KMS-11 (cell line): ENCODE measurements at regions not wholly inside any gene's neighbourhood (a gene's known extent, or its start where the extent isn't known, plus 50 kb on each side); places are given as distances from the start of the nearest gene placed in this dataset.

Experiments
- H2AFZ ChIP-seq: fragments of 200-600 bp; sonication (generic); 2 replicates; pipeline ENCODE4 v1.6.1; 2016; ENCODE audit warnings: antibody characterized with exemption, mixed run types, low read depth
- H3K27ac ChIP-seq: fragments of 200-600 bp; sonication (generic); 2 replicates; pipeline ENCODE4 v1.6.1; 2016; ENCODE audit warnings: mild to moderate bottlenecking, mixed run types
- H3K27me3 ChIP-seq: fragments of 200-600 bp; sonication (generic); 2 replicates; pipeline ENCODE4 v1.6.1; 2017; ENCODE audit warnings: mild to moderate bottlenecking, low read depth, mixed run types, moderate library complexity; ENCODE audit not compliant: insufficient read depth
- H3K36me3 ChIP-seq: fragments of 200-600 bp; sonication (generic); 2 replicates; pipeline ENCODE4 v1.6.1; 2017; ENCODE audit warnings: mild to moderate bottlenecking, mixed run types; ENCODE audit not compliant: insufficient read depth
- H3K4me1 ChIP-seq: fragments of 200-600 bp; sonication (generic); 2 replicates; pipeline ENCODE4 v1.6.1; 2016; ENCODE audit warnings: mild to moderate bottlenecking, low read depth, mixed run types; ENCODE audit not compliant: poor library complexity, severe bottlenecking
- H3K4me2 ChIP-seq: fragments of 200-600 bp; sonication (generic); 2 replicates; pipeline ENCODE4 v1.7.0; 2016; ENCODE audit warnings: mild to moderate bottlenecking, mixed run types
- H3K4me3 ChIP-seq: fragments of 200-600 bp; sonication (generic); IDR thresholded peaks from 2 replicates; pipeline ENCODE4 v1.6.1; 2017; ENCODE audit warnings: low read depth, low read length, mixed read lengths; ENCODE audit not compliant: insufficient read depth
- H3K79me2 ChIP-seq: fragments of 200-600 bp; sonication (generic); 2 replicates; pipeline ENCODE4 v1.6.1; 2016; ENCODE audit warnings: low read depth, mixed run types; ENCODE audit not compliant: insufficient read depth
- H3K9ac ChIP-seq: fragments of 200-600 bp; sonication (generic); 2 replicates; pipeline ENCODE4 v1.6.1; 2016; ENCODE audit warnings: mild to moderate bottlenecking, mixed run types
- H4K20me1 ChIP-seq: fragments of 200-600 bp; sonication (generic); 2 replicates; pipeline ENCODE4 v1.6.1; 2016; ENCODE audit warnings: mild to moderate bottlenecking, mixed run types; ENCODE audit not compliant: insufficient read depth
- TF ChIP-seq, protein P1 (sequence below): fragments of 200-600 bp; sonication (generic); conservative IDR thresholded peaks from 2 replicates; pipeline ENCODE4 v1.6.1; 2017; ENCODE audit warnings: low read depth, mild to moderate bottlenecking, antibody characterized with exemption, low read length, moderate library complexity, mixed read lengths

DNA sequence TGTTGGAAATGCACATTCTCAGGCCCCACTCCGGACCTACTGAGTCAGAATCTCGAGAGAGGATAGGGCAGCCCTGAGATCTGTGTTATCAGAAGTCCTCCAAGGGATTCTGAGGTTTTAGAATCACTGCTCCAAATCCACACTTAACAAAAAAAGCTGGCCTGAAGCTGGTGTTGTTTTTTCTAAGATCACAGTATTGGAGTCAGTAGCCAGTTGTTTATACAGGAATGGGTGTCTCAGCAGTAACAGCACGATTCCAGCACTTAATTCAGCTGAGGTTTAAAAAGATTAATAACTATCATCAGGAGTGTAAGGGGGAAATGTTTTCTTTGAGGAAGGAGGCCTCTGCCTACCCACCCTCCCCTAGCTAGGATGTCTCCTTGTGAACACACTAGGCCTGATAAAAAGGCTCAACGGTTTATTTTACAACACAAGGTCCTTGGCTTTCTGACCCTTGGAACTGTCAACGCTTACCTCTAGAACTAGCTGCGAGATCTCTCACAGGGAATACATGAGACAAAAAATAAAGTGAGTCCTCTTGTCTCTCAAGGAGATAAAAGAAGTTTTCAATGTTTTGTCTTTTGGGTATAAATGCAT, 505.4 kb downstream of the CD83 start:
- H3K27ac ChIP-seq = no peak overlapping the region
- H2AFZ ChIP-seq = no peak overlapping the region
- H3K4me3 ChIP-seq = no peak overlapping the region
- no peak overlapping the region for H3K4me2 ChIP-seq
- H3K79me2 ChIP-seq = no peaks in the 10 kb centered on the region
- no peak overlapping the region for H3K9ac ChIP-seq
- no peaks in the 10 kb centered on the region for H3K4me1 ChIP-seq
- no peaks in the 10 kb centered on the region for H4K20me1 ChIP-seq
- TF ChIP-seq, protein P1, sequence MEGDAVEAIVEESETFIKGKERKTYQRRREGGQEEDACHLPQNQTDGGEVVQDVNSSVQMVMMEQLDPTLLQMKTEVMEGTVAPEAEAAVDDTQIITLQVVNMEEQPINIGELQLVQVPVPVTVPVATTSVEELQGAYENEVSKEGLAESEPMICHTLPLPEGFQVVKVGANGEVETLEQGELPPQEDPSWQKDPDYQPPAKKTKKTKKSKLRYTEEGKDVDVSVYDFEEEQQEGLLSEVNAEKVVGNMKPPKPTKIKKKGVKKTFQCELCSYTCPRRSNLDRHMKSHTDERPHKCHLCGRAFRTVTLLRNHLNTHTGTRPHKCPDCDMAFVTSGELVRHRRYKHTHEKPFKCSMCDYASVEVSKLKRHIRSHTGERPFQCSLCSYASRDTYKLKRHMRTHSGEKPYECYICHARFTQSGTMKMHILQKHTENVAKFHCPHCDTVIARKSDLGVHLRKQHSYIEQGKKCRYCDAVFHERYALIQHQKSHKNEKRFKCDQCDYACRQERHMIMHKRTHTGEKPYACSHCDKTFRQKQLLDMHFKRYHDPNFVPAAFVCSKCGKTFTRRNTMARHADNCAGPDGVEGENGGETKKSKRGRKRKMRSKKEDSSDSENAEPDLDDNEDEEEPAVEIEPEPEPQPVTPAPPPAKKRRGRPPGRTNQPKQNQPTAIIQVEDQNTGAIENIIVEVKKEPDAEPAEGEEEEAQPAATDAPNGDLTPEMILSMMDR = no peak
- H3K36me3 ChIP-seq = no peaks in the 10 kb centered on the region
- no peaks in the 10 kb centered on the region for H3K27me3 ChIP-seq

DNA sequence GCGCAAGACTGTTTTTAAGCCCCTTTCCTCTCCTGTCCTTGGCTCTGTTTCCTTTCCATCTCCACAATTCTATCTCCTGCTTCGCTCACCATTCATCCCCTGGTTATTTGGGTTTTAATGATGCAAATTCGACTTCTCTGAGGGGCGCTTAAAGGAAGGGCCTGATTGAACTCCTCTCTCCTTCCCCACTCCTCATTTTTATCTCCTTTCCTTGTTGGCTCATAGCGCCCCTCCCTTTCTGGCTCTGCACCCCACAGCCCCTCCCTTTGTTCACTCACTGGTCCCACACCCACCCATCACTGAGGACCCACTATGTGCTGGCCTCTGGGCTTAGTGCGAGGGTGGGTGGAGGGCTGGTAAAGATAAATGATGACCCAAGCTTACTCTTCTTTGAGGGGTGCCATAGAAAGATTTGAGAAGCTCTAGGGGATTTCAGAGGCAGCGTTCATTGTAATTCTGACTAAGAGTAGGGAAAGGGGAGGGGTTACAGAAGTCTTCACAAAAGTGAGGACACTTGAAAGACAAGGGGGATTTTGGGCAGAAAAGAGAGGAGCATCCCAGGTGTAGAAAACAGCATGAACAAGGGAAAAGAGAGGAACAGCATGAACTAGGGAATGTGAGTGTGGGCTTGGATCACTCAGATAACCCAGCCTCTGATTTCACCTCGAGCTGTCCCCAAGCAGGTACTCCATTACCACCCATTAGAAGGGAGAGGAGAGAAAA, 507.8 kb downstream of the CD83 start:
- TF ChIP-seq, protein P1 = no peak
- no peak overlapping the region for H3K9ac ChIP-seq
- no peak overlapping the region for H3K4me2 ChIP-seq
- H3K4me3 ChIP-seq = no peak overlapping the region
- H3K4me1 ChIP-seq = no peaks in the 10 kb centered on the region
- no peak overlapping the region for H3K27ac ChIP-seq
- H2AFZ ChIP-seq = no peak overlapping the region
- no peaks in the 10 kb centered on the region for H3K79me2 ChIP-seq
- H4K20me1 ChIP-seq = no peaks in the 10 kb centered on the region
- no peaks in the 10 kb centered on the region for H3K36me3 ChIP-seq
- H3K27me3 ChIP-seq = no peaks in the 10 kb centered on the region

DNA sequence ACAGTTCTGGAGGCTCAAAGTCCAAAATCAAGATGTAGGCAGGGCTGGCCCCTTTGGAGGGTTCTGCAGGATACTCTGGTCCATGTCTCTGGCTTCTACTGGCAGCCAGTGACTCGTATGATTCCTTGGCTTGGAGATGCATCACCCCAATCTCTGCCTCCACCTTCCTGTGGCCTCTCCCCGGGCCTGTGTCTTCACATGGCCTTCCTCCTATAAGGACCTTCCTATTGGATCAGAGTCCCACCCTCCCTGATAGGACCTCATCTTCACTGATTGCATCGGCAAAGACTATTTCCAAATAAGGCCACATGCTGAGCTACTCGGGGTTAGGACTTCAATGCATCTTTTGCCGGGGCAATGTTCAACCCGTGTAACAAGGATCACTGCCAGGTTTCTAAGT, 509.0 kb downstream of the CD83 start:
- Histone ChIP-seq H2AFZ (no peak overlapping the region), H3K27ac (no peak overlapping the region), H3K4me3 (no peak overlapping the region), H3K9ac (no peak overlapping the region), H3K36me3 (no peaks in the 10 kb centered on the region), H4K20me1 (no peaks in the 10 kb centered on the region), H3K4me2 (no peak overlapping the region), H3K79me2 (no peaks in the 10 kb centered on the region), H3K27me3 (no peaks in the 10 kb centered on the region), H3K4me1 (no peaks in the 10 kb centered on the region)
- TF ChIP-seq, protein P1 = no peak

DNA sequence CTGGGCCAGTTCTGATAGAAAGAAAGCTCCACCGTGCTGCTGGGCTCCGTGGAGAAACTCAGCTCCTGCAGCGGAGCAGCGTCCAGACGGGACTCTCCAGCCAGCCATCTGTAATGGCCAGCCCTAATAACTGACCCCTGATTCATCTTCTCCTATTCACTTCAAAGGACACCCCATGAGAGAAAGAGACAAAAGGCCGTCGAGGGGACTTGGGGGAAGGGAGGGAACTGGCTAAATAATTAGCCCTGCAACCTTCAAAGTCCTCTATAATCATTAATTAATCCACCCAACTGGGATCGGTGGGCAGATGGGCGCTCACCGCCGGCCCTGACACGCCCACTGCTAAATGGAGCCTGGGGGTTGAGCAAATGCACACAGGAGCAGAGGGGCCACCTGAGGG, 512.4 kb downstream of the CD83 start:
- no peaks in the 10 kb centered on the region for H3K27me3 ChIP-seq
- no peak overlapping the region for H3K4me2 ChIP-seq
- no peaks in the 10 kb centered on the region for H3K79me2 ChIP-seq
- TF ChIP-seq, protein P1 = no peak
- peaks cover under 1% of the 10 kb centered on the region for H3K4me1 ChIP-seq
- no peaks in the 10 kb centered on the region for H3K36me3 ChIP-seq
- H3K9ac ChIP-seq = no peak overlapping the region
- no peak overlapping the region for H3K4me3 ChIP-seq
- H2AFZ ChIP-seq = no peak overlapping the region
- H4K20me1 ChIP-seq = no peaks in the 10 kb centered on the region
- no peak overlapping the region for H3K27ac ChIP-seq
